Keratinocyte (primary cell): ENCODE measurements at regions not wholly inside any gene's neighbourhood (a gene's known extent, or its start where the extent isn't known, plus 50 kb on each side); places are given as distances from the start of the nearest gene placed in this dataset.

Experiments used
- CTCF ChIP-seq, 3 experiments: IDR thresholded peaks in 1 of 3; conservative IDR thresholded peaks in 1 of 3; optimal IDR thresholded peaks in 1 of 3; 2 replicates in 2 of 3; 3 replicates in 1 of 3; pipeline versions ENCODE3 to v1.5.1; 2011; ENCODE audit warnings: low read length in 3 of 3, mild to moderate bottlenecking in 3 of 3, moderate library complexity in 2 of 3, control low read depth in 1 of 3, inconsistent platforms in 1 of 3; ENCODE audit not compliant: insufficient read depth in 2 of 3; ENCODE audit errors: extremely low read depth in 1 of 3
- EZH2 ChIP-seq: IDR thresholded peaks from one replicate; pipeline ENCODE4 v1.6.1; 2012; ENCODE audit warnings: inconsistent platforms, mild to moderate bottlenecking, low read length, moderate library complexity

- TF ChIP-seq EZH2 (no peak), CTCF (optimal IDR thresholded peaks at IDR 0.05 in 1 of 3, IDR thresholded peaks at IDR 0.05 in 1 of 3, conservative IDR thresholded peaks at IDR 0.05 in 1 of 3; ENCODE audit: extremely low read depth in 1 of 3, insufficient read depth in 2 of 3, low read length in 3 of 3) (no peak)
Measured at GRCh38 chr9:739362-739761, 102.1 kb upstream of the DMRT1 start.
